Hepatocyte (in vitro differentiated cells): ENCODE measurements at regions not wholly inside any gene's neighbourhood (a gene's known extent, or its start where the extent isn't known, plus 50 kb on each side); places are given as distances from the start of the nearest gene placed in this dataset.

Experiments
- CTCF ChIP-seq: fragments of 200-600 bp; sonication (generic); IDR thresholded peaks from 2 replicates; pipeline ENCODE4 v1.5.1; 2016; ENCODE audit warnings: antibody characterized with exemption, mild to moderate bottlenecking; ENCODE audit not compliant: poor library complexity
- EZH2 ChIP-seq: fragments of 200-600 bp; sonication (generic); IDR thresholded peaks from 2 replicates; pipeline ENCODE4 v1.6.1; 2016; ENCODE audit warnings: antibody characterized with exemption, mild to moderate bottlenecking, borderline replicate concordance
- EZH2phosphoT487 ChIP-seq: fragments of 200-600 bp; sonication (generic); IDR thresholded peaks from one replicate; pipeline ENCODE4 v1.6.1; 2018; ENCODE audit warnings: antibody characterized with exemption, mild to moderate bottlenecking, low read depth, moderate library complexity; ENCODE audit not compliant: unreplicated experiment, severe bottlenecking

DNA sequence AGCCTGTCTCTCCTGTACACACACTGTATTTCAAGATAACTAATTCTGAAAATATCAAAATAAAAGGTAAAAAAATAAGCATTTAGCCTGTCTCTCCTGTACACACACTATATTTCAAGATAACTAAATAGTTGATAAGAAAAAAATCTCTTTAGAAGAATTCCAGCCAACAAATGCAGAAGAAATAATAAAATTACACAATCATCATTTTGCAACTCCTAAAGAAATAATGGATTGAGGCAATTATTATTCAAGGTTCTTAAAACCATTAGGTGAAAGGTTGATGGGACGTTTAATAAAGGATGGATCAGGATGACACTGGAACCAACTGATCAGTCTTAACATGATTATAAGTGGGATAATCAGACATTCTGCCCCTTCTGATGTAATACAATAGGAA, 148.0 kb upstream of the FN1 start:
- TF ChIP-seq CTCF (no peak), EZH2 (no peak), EZH2phosphoT487 (no peak)
